ENCODE measurements at regions not wholly inside any gene's neighbourhood (a gene's known extent, or its start where the extent isn't known, plus 50 kb on each side); places are given as distances from the start of the nearest gene placed in this dataset.

- ChIA-PET CTCF (no interaction called here), POLR2A (no interaction called here)
- TF ChIP-seq CTCF (IDR thresholded peaks at IDR 0.05; ENCODE audit: insufficient read depth, low read length, missing control alignments), result no peak
Measured at GRCh38 chr14:98889836-98890185, 382.2 kb downstream of the BCL11B start.

GRCh38 chr14:98890556-98891340 lies 381.2 kb downstream of the BCL11B start:
- no peak for TF ChIP-seq CTCF (IDR thresholded peaks at IDR 0.05; ENCODE audit: insufficient read depth, low read length, missing control alignments)
- no peak for DNase-seq (ENCODE audit: low read depth, low spot score)
- no peak overlapping the region for H3K4me3 ChIP-seq (ENCODE audit: low read depth, low read length)
- ChIA-PET CTCF (no interaction called here), POLR2A (no interaction called here)

More at GRCh38 chr14:98889836-98890185, 382.2 kb downstream of the BCL11B start:
- no peak overlapping the region for H3K4me3 ChIP-seq (ENCODE audit: low read depth, low read length)
- no peak for DNase-seq (ENCODE audit: low read depth, low spot score)

- DNase-seq (ENCODE audit: low read depth, low spot score), result no peak
- POLR2A ChIA-PET, result no interaction called here
- TF ChIP-seq CTCF (IDR thresholded peaks at IDR 0.05; ENCODE audit: insufficient read depth, low read length, missing control alignments), result no peak
- no peak overlapping the region for H3K4me3 ChIP-seq (ENCODE audit: low read depth, low read length)
- CTCF ChIA-PET, result no interaction called here
Measured at GRCh38 chr14:98893675-98894074, 378.3 kb downstream of the BCL11B start.

- POLR2A ChIA-PET, result no interaction called here
- no peak for DNase-seq (ENCODE audit: low read depth, low spot score)
- CTCF ChIA-PET, result no interaction called here
- TF ChIP-seq CTCF (IDR thresholded peaks at IDR 0.05; ENCODE audit: insufficient read depth, low read length, missing control alignments), result no peak
- no peak overlapping the region for H3K4me3 ChIP-seq (ENCODE audit: low read depth, low read length)
Measured at GRCh38 chr14:98894600-98894999, 377.4 kb downstream of the BCL11B start.

GRCh38 chr14:98896449-98896848 lies 375.5 kb downstream of the BCL11B start:
- DNase-seq (ENCODE audit: low read depth, low spot score), result no peak
- H3K4me3 ChIP-seq (ENCODE audit: low read depth, low read length), result no peak overlapping the region
- no peak for TF ChIP-seq CTCF (IDR thresholded peaks at IDR 0.05; ENCODE audit: insufficient read depth, low read length, missing control alignments)
- CTCF ChIA-PET, result no interaction called here
- POLR2A ChIA-PET, result no interaction called here

GRCh38 chr14:98897605-98898309 lies 374.2 kb downstream of the BCL11B start:
- ChIA-PET CTCF (no interaction called here), POLR2A (no interaction called here)
- TF ChIP-seq CTCF (IDR thresholded peaks at IDR 0.05; ENCODE audit: insufficient read depth, low read length, missing control alignments), result no peak
- no peak overlapping the region for H3K4me3 ChIP-seq (ENCODE audit: low read depth, low read length)
- no peak for DNase-seq (ENCODE audit: low read depth, low spot score)

All from AG04449 (cell line).